ENCODE measurements at regions not wholly inside any gene's neighbourhood (a gene's known extent, or its start where the extent isn't known, plus 50 kb on each side); places are given as distances from the start of the nearest gene placed in this dataset.

DNA sequence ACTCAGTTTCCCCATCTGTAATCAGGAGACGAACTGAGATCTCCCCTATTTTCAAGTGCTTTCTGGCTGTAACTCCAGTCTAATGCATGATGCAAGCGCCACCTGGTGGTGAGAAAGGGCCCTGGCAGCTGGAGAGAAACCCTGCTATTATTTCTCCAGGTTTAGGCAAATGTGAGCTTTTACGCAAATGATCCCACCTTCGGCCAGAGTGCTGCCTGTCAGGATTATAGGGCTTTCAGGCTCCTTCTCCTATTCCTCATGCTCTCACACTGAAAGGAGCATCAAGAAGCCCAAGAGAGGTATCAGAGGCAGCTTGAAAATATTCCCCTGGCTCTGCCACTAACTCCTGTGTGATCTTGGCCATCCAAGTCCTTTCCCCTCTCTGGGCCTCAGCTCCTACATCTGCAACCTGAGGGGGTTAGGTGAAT, 93.9 kb upstream of the RASGRF1 start:
- TF ChIP-seq, protein P1, sequence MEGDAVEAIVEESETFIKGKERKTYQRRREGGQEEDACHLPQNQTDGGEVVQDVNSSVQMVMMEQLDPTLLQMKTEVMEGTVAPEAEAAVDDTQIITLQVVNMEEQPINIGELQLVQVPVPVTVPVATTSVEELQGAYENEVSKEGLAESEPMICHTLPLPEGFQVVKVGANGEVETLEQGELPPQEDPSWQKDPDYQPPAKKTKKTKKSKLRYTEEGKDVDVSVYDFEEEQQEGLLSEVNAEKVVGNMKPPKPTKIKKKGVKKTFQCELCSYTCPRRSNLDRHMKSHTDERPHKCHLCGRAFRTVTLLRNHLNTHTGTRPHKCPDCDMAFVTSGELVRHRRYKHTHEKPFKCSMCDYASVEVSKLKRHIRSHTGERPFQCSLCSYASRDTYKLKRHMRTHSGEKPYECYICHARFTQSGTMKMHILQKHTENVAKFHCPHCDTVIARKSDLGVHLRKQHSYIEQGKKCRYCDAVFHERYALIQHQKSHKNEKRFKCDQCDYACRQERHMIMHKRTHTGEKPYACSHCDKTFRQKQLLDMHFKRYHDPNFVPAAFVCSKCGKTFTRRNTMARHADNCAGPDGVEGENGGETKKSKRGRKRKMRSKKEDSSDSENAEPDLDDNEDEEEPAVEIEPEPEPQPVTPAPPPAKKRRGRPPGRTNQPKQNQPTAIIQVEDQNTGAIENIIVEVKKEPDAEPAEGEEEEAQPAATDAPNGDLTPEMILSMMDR (IDR thresholded peaks at IDR 0.05): peak; percentile 93
- POLR2A ChIA-PET: interaction anchor here (1.0 kb wide), 1 partner anchor 8 kb away, joined by 3 read pairs; no protein-coding TSS in a partner anchor
- CTCF ChIA-PET: interaction anchor here (0.8 to 1.5 kb wide), 6 partner anchors 10 to 275 kb away, joined by 3 to 8 read pairs (median 4); no protein-coding TSS in a partner anchor
- Mint-ChIP-seq H3K27ac (no peak overlapping the region), H3K4me3 (no peak overlapping the region), H3K4me1 (ENCODE audit: low read depth) (no peaks in the 10 kb centered on the region), H3K36me3 (ENCODE audit: low read depth) (no peaks in the 10 kb centered on the region), H3K9me3 (no peaks in the 10 kb centered on the region), H3K27me3 (peaks cover 11% of the 10 kb centered on the region)
- H3K27ac ChIP-seq (ENCODE audit: low read depth in 1 of 2, low read length in 2 of 2): no peak overlapping the region
- H3K27me3 ChIP-seq (ENCODE audit: control insufficient read depth in 1 of 2, insufficient read depth in 2 of 2, low read length in 2 of 2): peaks cover 0 to 2% of the 10 kb centered on the region in 2 experiments
- H3K4me1 ChIP-seq (ENCODE audit: insufficient read depth, low read length): no peaks in the 10 kb centered on the region
- H3K4me3 ChIP-seq (ENCODE audit: low read length): no peak overlapping the region
- H3K36me3 ChIP-seq (ENCODE audit: insufficient read depth, low read length): no peaks in the 10 kb centered on the region
- H3K9me3 ChIP-seq (ENCODE audit: control insufficient read depth in 1 of 2, insufficient read depth in 1 of 2, low read length in 2 of 2): no peaks in the 10 kb centered on the region
- ATAC-seq (ENCODE audit: poor library complexity) (no peak), DNase-seq (peak; percentile 32 to 77 (median 54))
- intact Hi-C loops (cut with DNase I, micrococcal nuclease): loop anchor here (2.0 to 10.0 kb wide), 6 partner anchors 272 to 566 kb away; no protein-coding TSS in a partner anchor

DNA sequence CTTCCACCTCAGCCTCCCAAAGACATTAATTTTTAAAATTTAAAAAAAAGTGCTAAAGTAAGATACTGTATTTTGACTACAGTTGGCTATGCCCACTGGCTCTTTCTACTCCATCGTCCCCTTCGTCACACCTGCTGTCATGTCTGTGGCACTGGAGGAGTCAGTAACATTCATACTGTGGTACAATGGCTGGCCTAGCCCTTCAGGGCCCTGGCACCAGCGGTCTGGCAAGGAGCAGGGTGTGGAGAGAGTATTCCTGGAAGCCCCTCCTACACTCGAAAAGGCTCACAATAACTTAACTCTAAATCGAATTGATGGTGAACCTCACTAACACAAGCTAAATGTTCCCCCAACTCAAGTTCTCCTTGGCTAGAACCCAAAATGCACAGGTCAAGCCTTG, 89.7 kb upstream of the RASGRF1 start:
- no peak overlapping the region for H3K27ac Mint-ChIP-seq
- TF ChIP-seq, protein P1 (IDR thresholded peaks at IDR 0.05): no peak
- ChIA-PET CTCF (no interaction called here), POLR2A (no interaction called here)
- H3K36me3 Mint-ChIP-seq (ENCODE audit: low read depth): no peaks in the 10 kb centered on the region
- DNase-seq (no peak), ATAC-seq (ENCODE audit: poor library complexity) (no peak)
- no peak overlapping the region for H3K4me3 Mint-ChIP-seq
- no peaks in the 10 kb centered on the region for H3K4me1 Mint-ChIP-seq (ENCODE audit: low read depth)
- H3K9me3 Mint-ChIP-seq: no peaks in the 10 kb centered on the region
- no peaks in the 10 kb centered on the region for H3K4me1 ChIP-seq (ENCODE audit: insufficient read depth, low read length)
- H3K27me3 ChIP-seq (ENCODE audit: control insufficient read depth in 1 of 2, insufficient read depth in 2 of 2, low read length in 2 of 2): peaks cover 0 to 2% of the 10 kb centered on the region in 2 experiments
- intact Hi-C loops (cut with DNase I, micrococcal nuclease): loop anchor here (5.0 to 10.0 kb wide), 4 partner anchors 268 to 543 kb away; no protein-coding TSS in a partner anchor
- H3K9me3 ChIP-seq (ENCODE audit: control insufficient read depth in 1 of 2, insufficient read depth in 1 of 2, low read length in 2 of 2): no peaks in the 10 kb centered on the region
- no peak overlapping the region for H3K27ac ChIP-seq (ENCODE audit: low read depth in 1 of 2, low read length in 2 of 2)
- H3K36me3 ChIP-seq (ENCODE audit: insufficient read depth, low read length): no peaks in the 10 kb centered on the region
- peaks cover 25% of the 10 kb centered on the region for H3K27me3 Mint-ChIP-seq
- H3K4me3 ChIP-seq (ENCODE audit: low read length): no peak overlapping the region

DNA sequence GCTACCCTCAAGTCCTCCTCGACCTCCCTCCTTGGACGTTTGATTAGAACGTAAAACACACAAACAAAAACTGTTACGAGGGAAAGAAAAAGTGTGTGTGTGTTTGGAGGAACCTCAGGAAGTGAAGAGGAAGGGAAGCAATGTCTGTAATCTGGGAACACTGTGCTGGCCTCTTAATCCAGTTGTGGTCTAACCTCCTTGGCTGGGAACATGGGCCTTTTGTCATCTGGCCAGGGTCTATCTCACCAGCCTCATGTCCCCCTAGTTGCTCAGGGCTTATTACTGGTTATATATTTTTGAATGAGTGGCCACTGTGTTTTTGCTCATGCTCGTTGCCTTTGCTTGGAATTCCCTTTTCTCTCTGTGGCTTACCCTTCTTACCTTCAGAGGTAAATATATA, 89.0 kb upstream of the RASGRF1 start:
- CTCF ChIA-PET: no interaction called here

More for the DNA sequence above, 89.0 kb upstream of the RASGRF1 start:
- Mint-ChIP-seq H3K4me3 (no peak overlapping the region), H3K36me3 (ENCODE audit: low read depth) (no peaks in the 10 kb centered on the region), H3K27ac (no peak overlapping the region), H3K4me1 (ENCODE audit: low read depth) (no peaks in the 10 kb centered on the region), H3K9me3 (no peaks in the 10 kb centered on the region), H3K27me3 (peaks cover 32% of the 10 kb centered on the region)
- no peak overlapping the region for H3K4me3 ChIP-seq (ENCODE audit: low read length)
- H3K27ac ChIP-seq (ENCODE audit: low read depth in 1 of 2, low read length in 2 of 2): no peak overlapping the region
- DNase-seq: no peak
- H3K36me3 ChIP-seq (ENCODE audit: insufficient read depth, low read length): no peaks in the 10 kb centered on the region
- no peak for ATAC-seq (ENCODE audit: poor library complexity)
- intact Hi-C loops (cut with DNase I, micrococcal nuclease): no loop called here
- POLR2A ChIA-PET: no interaction called here
- H3K27me3 ChIP-seq (ENCODE audit: control insufficient read depth in 1 of 2, insufficient read depth in 2 of 2, low read length in 2 of 2): peaks cover 0 to 2% of the 10 kb centered on the region in 2 experiments
- H3K9me3 ChIP-seq (ENCODE audit: control insufficient read depth in 1 of 2, insufficient read depth in 1 of 2, low read length in 2 of 2): no peaks in the 10 kb centered on the region
- no peaks in the 10 kb centered on the region for H3K4me1 ChIP-seq (ENCODE audit: insufficient read depth, low read length)
- TF ChIP-seq, protein P1 (IDR thresholded peaks at IDR 0.05): no peak

Data from CD4-positive, alpha-beta T cell (primary cell).